ENCODE measurements at regions not wholly inside any gene's neighbourhood (a gene's known extent, or its start where the extent isn't known, plus 50 kb on each side); places are given as distances from the start of the nearest gene placed in this dataset.

- no peak for TF ChIP-seq POLR2AphosphoS5 (IDR thresholded peaks at IDR 0.05)
- TF ChIP-seq POLR2A (IDR thresholded peaks at IDR 0.05), result no peak
- no peak for TF ChIP-seq CTCF (IDR thresholded peaks at IDR 0.05)
These were observed 239.9 kb upstream of the LRTM1 start for GRCh38 chr3:55167586-55168317.
